ENCODE measurements at regions not wholly inside any gene's neighbourhood (a gene's known extent, or its start where the extent isn't known, plus 50 kb on each side); places are given as distances from the start of the nearest gene placed in this dataset.

DNA sequence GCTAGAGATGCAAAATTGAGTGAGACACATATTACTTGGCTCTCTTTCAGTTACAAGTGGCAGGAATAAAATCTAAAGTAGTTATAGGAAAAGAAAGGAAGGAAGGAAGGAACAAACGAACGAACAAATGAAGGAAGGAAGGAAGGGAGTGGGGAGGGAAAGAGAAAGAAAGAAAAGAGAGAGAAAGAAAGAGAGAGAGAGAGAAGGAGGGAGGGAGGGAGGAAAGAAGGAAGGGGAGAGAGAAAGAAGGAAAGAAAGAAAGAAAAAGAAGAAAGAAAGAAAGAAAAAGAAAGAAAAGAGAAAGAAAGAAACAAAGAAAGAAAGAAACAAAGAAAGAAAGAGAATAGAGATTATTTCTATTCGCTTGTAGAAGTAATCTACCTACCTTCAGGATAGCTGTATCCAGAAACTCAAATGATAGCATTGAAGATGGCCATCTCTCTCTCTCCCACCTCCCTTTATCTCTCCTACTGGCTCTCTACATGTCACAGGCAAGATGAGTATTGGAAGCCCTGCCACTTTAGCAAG, 229.7 kb upstream of the TLE3 start:
- no peak for DNase-seq (ENCODE audit: low spot score)
- in situ Hi-C loops (cut with MboI; ENCODE audit: low pct_unique_long_range_greater_than_20kb, low sequenced_read_pairs, unreplicated experiment), result no loop called here
- TF ChIP-seq, protein P1, sequence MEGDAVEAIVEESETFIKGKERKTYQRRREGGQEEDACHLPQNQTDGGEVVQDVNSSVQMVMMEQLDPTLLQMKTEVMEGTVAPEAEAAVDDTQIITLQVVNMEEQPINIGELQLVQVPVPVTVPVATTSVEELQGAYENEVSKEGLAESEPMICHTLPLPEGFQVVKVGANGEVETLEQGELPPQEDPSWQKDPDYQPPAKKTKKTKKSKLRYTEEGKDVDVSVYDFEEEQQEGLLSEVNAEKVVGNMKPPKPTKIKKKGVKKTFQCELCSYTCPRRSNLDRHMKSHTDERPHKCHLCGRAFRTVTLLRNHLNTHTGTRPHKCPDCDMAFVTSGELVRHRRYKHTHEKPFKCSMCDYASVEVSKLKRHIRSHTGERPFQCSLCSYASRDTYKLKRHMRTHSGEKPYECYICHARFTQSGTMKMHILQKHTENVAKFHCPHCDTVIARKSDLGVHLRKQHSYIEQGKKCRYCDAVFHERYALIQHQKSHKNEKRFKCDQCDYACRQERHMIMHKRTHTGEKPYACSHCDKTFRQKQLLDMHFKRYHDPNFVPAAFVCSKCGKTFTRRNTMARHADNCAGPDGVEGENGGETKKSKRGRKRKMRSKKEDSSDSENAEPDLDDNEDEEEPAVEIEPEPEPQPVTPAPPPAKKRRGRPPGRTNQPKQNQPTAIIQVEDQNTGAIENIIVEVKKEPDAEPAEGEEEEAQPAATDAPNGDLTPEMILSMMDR (IDR thresholded peaks at IDR 0.05; ENCODE audit: extremely low read depth, insufficient read depth, missing control alignments), result no peak

DNA sequence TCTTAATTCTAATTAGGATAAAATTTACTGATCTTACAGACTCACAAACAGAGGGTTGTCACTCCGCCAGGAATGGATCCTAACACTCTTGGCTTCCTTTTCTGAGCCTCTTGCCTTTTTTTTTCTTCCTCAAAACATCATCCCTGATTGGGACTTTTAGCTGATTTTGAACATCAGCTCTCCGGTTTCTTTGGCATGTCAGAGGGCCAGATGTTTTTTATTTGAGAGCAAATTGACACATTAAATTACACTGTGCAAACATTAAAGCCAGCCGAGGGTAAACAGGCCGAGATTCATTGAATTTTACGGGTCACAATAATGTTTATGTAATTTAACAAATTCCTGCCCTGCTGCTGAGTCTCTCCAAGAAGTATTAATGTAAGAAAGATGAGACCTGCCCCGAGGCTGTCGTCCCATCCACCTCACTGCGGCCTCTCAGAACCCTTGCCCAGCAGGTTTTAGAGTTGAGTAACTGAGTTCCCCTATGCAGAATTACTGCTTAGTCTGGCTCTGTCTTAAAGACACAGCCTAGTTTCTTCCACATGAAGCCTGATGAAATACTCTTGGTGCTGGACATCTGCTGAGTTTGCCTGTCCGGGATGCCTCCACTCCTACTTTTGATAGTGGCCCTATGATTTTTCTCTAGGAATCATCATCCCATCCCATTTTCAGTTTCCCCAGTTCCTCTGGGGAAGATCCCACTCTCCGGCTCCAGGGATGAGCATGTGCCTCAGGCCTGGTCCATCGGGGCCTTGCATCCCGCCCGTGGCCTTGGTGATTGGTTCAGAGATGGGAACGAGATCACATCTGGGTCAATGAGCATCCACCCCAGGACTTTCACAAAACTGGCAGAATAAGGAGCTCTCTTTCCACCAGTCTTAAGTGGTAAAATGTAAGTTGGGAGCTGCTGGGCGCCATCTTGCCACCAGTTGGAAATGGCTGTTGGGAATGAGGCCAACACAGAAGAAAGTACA, 226.6 kb upstream of the TLE3 start:
- DNase-seq (ENCODE audit: low spot score), result no peak
- in situ Hi-C loops (cut with MboI; ENCODE audit: low pct_unique_long_range_greater_than_20kb, low sequenced_read_pairs, unreplicated experiment), result no loop called here
- TF ChIP-seq, protein P1 (IDR thresholded peaks at IDR 0.05; ENCODE audit: extremely low read depth, insufficient read depth, missing control alignments), result no peak

DNA sequence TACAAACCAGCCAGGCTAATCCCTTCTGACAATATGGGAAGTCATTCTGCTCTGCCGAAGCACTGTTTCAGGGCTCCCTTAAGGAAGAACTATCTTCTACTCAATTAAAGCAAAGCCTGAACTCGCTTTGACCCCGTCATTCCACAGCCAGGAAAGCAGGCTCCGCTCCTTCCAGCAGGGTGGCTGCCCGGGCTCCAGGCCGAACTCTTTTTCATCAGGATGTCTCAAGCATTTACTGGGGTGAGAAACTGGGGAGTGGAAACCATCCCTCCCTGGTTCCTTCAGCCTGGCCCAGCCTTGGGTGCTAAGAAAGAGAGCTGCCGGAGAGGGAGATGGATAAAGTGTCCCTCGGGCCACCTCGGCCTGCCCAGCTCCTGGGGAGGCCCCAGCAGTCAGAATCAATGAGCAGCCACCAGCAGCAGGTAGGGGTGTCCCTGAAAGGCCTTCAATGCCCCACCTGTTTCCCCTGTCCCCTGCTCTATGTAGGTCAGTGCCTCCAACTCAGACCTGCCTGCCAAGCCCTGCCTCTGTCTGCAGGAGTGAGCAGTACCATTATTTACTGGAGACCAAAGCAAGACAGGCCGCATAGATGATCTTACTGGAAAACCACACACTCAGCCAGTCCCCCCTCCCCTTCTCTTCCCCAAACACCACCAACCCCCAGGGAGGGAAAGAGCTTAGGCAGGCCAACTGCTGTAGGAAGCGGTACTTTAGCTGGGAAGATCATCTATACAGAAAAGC, 225.6 kb upstream of the TLE3 start:
- TF ChIP-seq, protein P1 (IDR thresholded peaks at IDR 0.05; ENCODE audit: extremely low read depth, insufficient read depth, missing control alignments), result no peak
- in situ Hi-C loops (cut with MboI; ENCODE audit: low pct_unique_long_range_greater_than_20kb, low sequenced_read_pairs, unreplicated experiment), result no loop called here
- DNase-seq (ENCODE audit: low spot score), result no peak

DNA sequence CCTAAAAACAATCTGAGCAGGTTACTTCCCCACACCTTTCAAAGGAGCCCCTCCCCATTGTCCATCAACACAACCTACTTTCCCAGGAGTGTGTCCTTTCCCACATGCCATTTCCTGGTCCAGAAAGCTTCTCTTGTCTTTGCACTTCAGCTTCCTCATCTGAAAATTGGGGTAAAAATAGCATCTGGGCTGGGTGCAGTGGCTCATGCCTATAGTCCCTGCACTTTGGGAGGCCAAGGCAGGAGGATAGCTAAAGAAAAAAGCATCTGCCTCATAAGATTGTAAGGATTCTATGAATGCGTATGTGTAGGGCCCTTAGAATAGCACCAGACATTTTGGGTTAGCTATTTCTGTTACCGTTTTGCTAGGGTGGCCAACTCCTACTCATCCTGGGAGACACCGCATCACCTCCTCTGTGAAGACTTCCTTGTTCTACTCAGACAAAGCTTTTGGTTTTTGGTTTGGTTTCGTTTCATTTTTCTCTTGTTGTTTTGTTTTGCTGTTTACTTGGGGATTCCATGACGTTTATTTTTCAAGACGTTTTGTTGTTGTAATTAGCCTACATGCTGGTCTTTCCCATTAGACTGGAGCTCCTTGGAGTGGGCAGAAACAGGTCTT, 224.4 kb upstream of the TLE3 start:
- TF ChIP-seq, protein P1 (IDR thresholded peaks at IDR 0.05; ENCODE audit: extremely low read depth, insufficient read depth, missing control alignments), result no peak
- in situ Hi-C loops (cut with MboI; ENCODE audit: low pct_unique_long_range_greater_than_20kb, low sequenced_read_pairs, unreplicated experiment), result no loop called here
- DNase-seq (ENCODE audit: low spot score), result peak; percentile 44

DNA sequence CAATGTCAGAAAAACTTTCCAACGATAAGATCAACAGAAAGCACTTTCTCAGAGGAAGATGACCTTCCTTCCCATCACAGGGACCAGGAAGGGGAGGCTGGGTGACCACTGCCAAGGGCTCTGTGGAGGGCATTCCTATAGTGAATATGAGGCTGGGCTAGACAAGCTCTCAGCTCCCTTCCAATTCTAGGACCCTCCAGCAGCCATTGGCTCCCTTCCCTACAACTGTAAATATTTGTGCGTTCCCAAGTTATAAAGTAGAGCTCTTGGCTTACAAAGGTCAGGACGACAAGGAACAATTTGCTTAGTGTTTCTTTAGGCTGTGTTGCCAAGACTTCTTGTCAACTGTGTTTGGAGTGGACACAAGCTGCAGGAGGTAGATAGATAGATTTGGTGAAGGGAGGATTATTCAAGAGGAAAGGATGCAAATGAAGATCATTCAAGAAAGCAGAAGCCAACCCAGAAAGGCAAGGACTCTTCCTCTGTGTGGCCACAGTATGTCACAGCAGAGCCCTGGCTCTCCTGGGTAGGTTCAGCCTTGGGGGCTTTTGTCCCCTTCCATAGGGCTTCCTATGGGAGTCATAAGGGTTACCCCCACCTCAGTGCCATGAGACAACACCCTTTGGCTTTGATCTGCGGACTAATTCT, 223.6 kb upstream of the TLE3 start:
- TF ChIP-seq, protein P1 (IDR thresholded peaks at IDR 0.05; ENCODE audit: extremely low read depth, insufficient read depth, missing control alignments), result no peak
- DNase-seq (ENCODE audit: low spot score), result no peak
- in situ Hi-C loops (cut with MboI; ENCODE audit: low pct_unique_long_range_greater_than_20kb, low sequenced_read_pairs, unreplicated experiment), result no loop called here

DNA sequence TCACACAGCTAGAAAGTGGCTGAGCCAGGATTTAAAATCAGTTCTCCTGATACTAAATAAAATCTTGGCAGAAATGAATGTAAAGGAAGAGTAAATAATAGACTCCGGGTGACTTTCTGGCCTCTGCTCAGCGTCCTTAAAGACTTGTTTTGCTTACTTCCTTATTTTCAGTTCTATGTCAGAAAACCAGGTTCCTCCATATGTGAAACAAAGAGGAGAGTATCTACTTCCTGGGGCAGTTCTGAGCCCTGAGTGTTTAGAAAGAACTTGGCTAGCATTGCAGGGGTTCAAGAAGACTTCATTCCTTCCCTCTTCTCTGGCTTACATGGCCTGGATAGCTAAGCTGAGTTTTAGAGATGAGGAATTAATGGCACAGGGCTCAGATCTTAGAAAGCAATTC, 222.8 kb upstream of the TLE3 start:
- DNase-seq (ENCODE audit: low spot score), result no peak
- TF ChIP-seq, protein P1 (IDR thresholded peaks at IDR 0.05; ENCODE audit: extremely low read depth, insufficient read depth, missing control alignments), result no peak
- in situ Hi-C loops (cut with MboI; ENCODE audit: low pct_unique_long_range_greater_than_20kb, low sequenced_read_pairs, unreplicated experiment), result no loop called here

Data from GM13977 (cell line).